K562 (cell line): ENCODE measurements at regions not wholly inside any gene's neighbourhood (a gene's known extent, or its start where the extent isn't known, plus 50 kb on each side); places are given as distances from the start of the nearest gene placed in this dataset.

Experiments
- ATAC-seq: fragments of 200-7000 bp; cut with Tn5 transposase; 3 replicates; pipeline ENCODE4 v1.9.1; 2020; ENCODE audit warnings: moderate library complexity
- BruUV-seq: library from RNA; stranded (reverse); fragments of 400-500 nt; replicated peaks from 2 replicates; lab custom pipeline; 2021; lab: Mats Ljungman, UMichigan
- CTCF ChIA-PET: fragments of 300-600 bp; formaldehyde crosslinking; extraction: SDS; loops from one replicate; lab custom pipeline; 2021; ENCODE audit warnings: low intra/inter-chr PET ratio; lab: Yijun Ruan, JAX
- POLR2A ChIA-PET: fragments of 300-600, 350-650 bp; sonication (Branson Sonifier 250); formaldehyde crosslinking; extraction: SDS; loops from one replicate; lab custom pipeline; 2021; ENCODE audit warnings: antibody characterized with exemption, inconsistent platforms; lab: Yijun Ruan, JAX
- DNase-seq, 4 experiments: peaks; one replicate each; pipeline versions ENCODE4 v3.0.0 to v3.0.0-alpha.2; 2011 to 2018; ENCODE audit warnings: low spot score in 3 of 4, mixed read lengths in 3 of 4; ENCODE audit errors: extremely low read depth in 1 of 4
- FAIRE-seq: peaks from 2 replicates; lab custom pipeline; 2011; peaks lifted over from hg19 to GRCh38; lab: Jason Lieb, UNC
- H2AFZ ChIP-seq: 2 replicates; pipeline ENCODE4 v1.6.0; 2011; ENCODE audit warnings: low read depth, low read length, control low read depth, inconsistent platforms
- H3K27ac ChIP-seq: fragments of 200-600 bp; 3 replicates; pipeline ENCODE4 v1.8.0; 2011; ENCODE audit warnings: low read depth, mild to moderate bottlenecking, control low read depth, inconsistent platforms, low read length, moderate library complexity, mixed read lengths; ENCODE audit errors: extremely low read depth
- H3K27me3 ChIP-seq, 2 experiments: fragments of 300-600 bp in 1 of 2; 2 replicates in 1 of 2; 3 replicates in 1 of 2; pipeline versions ENCODE4 v1.6.0 to v1.8.0; 2011; ENCODE audit warnings: inconsistent platforms in 2 of 2, low read length in 2 of 2, mild to moderate bottlenecking in 1 of 2, mixed read lengths in 1 of 2, moderate library complexity in 1 of 2; ENCODE audit not compliant: control insufficient read depth in 2 of 2, insufficient read depth in 2 of 2
- H3K36me3 ChIP-seq: fragments of 300-600 bp; 3 replicates; pipeline ENCODE4 v1.8.0; 2011; ENCODE audit warnings: mild to moderate bottlenecking, low read length, inconsistent platforms; ENCODE audit not compliant: control insufficient read depth, insufficient read depth
- H3K4me1 ChIP-seq, 2 experiments: fragments of 200-600 bp in 1 of 2; replicated peaks in 1 of 2; 2 replicates in 1 of 2; 3 replicates in 1 of 2; pipeline versions ENCODE4 v1.5.1 to v1.8.0; 2011; ENCODE audit warnings: inconsistent platforms in 2 of 2, low read length in 2 of 2, mild to moderate bottlenecking in 1 of 2, mixed read lengths in 1 of 2, moderate library complexity in 1 of 2; ENCODE audit not compliant: control insufficient read depth in 2 of 2, insufficient read depth in 2 of 2
- H3K4me2 ChIP-seq: 2 replicates; pipeline ENCODE4 v1.6.1; 2011; ENCODE audit warnings: low read length, control low read depth, inconsistent platforms, mixed read lengths; ENCODE audit not compliant: insufficient read depth
- H3K4me3 ChIP-seq: fragments of 200-600 bp; sonication (generic), shearing (Covaris generic); 2 replicates; pipeline ENCODE4 v1.5.1; 2016; ENCODE audit warnings: control low read depth, inconsistent platforms
- H3K79me2 ChIP-seq: fragments of 200-600 bp; 3 replicates; pipeline ENCODE4 v1.8.0; 2011; ENCODE audit warnings: low read length, inconsistent platforms; ENCODE audit not compliant: control insufficient read depth, insufficient read depth
- H3K9ac ChIP-seq, 2 experiments: 2 replicates each; pipeline versions ENCODE4 v1.6.0 to v1.6.1; 2011; ENCODE audit warnings: low read depth in 2 of 2, low read length in 2 of 2, control low read depth in 1 of 2, inconsistent platforms in 1 of 2, mild to moderate bottlenecking in 1 of 2, mixed read lengths in 1 of 2; ENCODE audit not compliant: insufficient read depth in 1 of 2
- H3K9me1 ChIP-seq: one replicate; pipeline ENCODE4 v1.6.0; 2011; ENCODE audit warnings: inconsistent platforms, mild to moderate bottlenecking, low read length, moderate library complexity; ENCODE audit not compliant: control insufficient read depth, insufficient read depth
- H3K9me3 ChIP-seq: replicated peaks from 2 replicates; pipeline ENCODE4 v1.5.1; 2011; ENCODE audit warnings: low read depth, low read length, inconsistent platforms; ENCODE audit not compliant: control insufficient read depth, insufficient read depth
- H4K20me1 ChIP-seq: replicated peaks from 2 replicates; pipeline ENCODE4 v1.6.1; 2011; ENCODE audit warnings: low read length, inconsistent platforms, mixed read lengths; ENCODE audit not compliant: control insufficient read depth, insufficient read depth
- DLX4 ChIP-seq: fragments of 250-450 bp; sonication (Bioruptor Pico); IDR thresholded peaks from 2 replicates; pipeline ENCODE4 v1.6.1; 2021; ENCODE audit warnings: mild to moderate bottlenecking
- GATAD2B ChIP-seq: fragments of 450-650 bp; IDR thresholded peaks from 2 replicates; pipeline ENCODE4 v1.6.1; 2017; ENCODE audit warnings: mild to moderate bottlenecking, borderline replicate concordance
- MAX ChIP-seq: sonication (generic); formaldehyde crosslinking; IDR thresholded peaks from 2 replicates; pipeline ENCODE4 v1.9.0; 2022; ENCODE audit warnings: mild to moderate bottlenecking, missing genetic modification reagents
- MBD1 ChIP-seq: fragments of 250-450 bp; sonication (Bioruptor Pico); IDR thresholded peaks from 2 replicates; pipeline ENCODE4 v1.8.0; 2022; ENCODE audit warnings: inconsistent platforms
- MED1 ChIP-seq: sonication (generic); formaldehyde crosslinking; IDR thresholded peaks from 2 replicates; pipeline ENCODE4 v1.8.1; 2023; ENCODE audit warnings: missing genetic modification reagents, borderline replicate concordance
- NCOA4 ChIP-seq: fragments of 450-650 bp; IDR thresholded peaks from 2 replicates; pipeline ENCODE4 v1.6.1; 2018; ENCODE audit warnings: mild to moderate bottlenecking; ENCODE audit not compliant: partially characterized antibody
- POLR3G ChIP-seq: IDR thresholded peaks from 2 replicates; pipeline ENCODE4 v1.6.1; 2011; ENCODE audit not compliant: insufficient read length, insufficient replicate concordance; ENCODE audit errors: extremely low read depth
- SMARCA5 ChIP-seq: fragments of 450-650 bp; IDR thresholded peaks from 2 replicates; pipeline ENCODE4 v1.6.1; 2016
- TCF3 ChIP-seq: sonication (generic); formaldehyde crosslinking; IDR thresholded peaks from 2 replicates; pipeline ENCODE4 v1.4.0; 2020; ENCODE audit warnings: mild to moderate bottlenecking, missing genetic modification reagents
- ZNF140 ChIP-seq: fragments of 250-450 bp; sonication (Bioruptor Pico); IDR thresholded peaks from 2 replicates; pipeline ENCODE4 v1.8.0; 2021; ENCODE audit warnings: moderate library complexity, mild to moderate bottlenecking, inconsistent platforms
- ZNF224 ChIP-seq: sonication (generic); formaldehyde crosslinking; IDR thresholded peaks from 2 replicates; pipeline ENCODE4 v1.8.0; 2022; ENCODE audit warnings: mild to moderate bottlenecking, missing genetic modification reagents
- ZNF561 ChIP-seq: fragments of 450-650 bp; formaldehyde crosslinking; conservative IDR thresholded peaks from 2 replicates; pipeline ENCODE4 v1.4.0; 2020; ENCODE audit warnings: mild to moderate bottlenecking, moderate library complexity
- ZNF592 ChIP-seq: fragments of 450-650 bp; IDR thresholded peaks from 2 replicates; pipeline ENCODE4 v1.6.1; 2017; ENCODE audit warnings: antibody characterized with exemption, mild to moderate bottlenecking
- ZNF76 ChIP-seq: fragments of 250-450 bp; sonication (Bioruptor Pico); IDR thresholded peaks from 2 replicates; pipeline ENCODE4 v1.4.0; 2020; ENCODE audit warnings: mild to moderate bottlenecking, moderate library complexity, borderline replicate concordance
- ZNF764 ChIP-seq: fragments of 250-450 bp; sonication (Bioruptor Pico); IDR thresholded peaks from 2 replicates; pipeline ENCODE4 v1.4.0; 2020; ENCODE audit warnings: low read depth, mild to moderate bottlenecking, moderate library complexity
- WGBS: fragments of 100-300 bp; shearing (Covaris generic); methylation state at CpG from one replicate; pipeline ENCODE4 v1.1.6; 2016; ENCODE audit warnings: low coverage, mixed read lengths; ENCODE audit not compliant: insufficient coverage; ENCODE audit errors: missing lambda C conversion rate; 5-methylcytosine and 5-hydroxymethylcytosine counted together
- in situ Hi-C: fragments of 300-500 bp; cut with MboI; formaldehyde crosslinking; loops from 4 replicates; pipeline ENCODE4 v1.15.0; 2018; ENCODE audit warnings: inconsistent platforms, mixed read lengths
- intact Hi-C: fragments of 100-400 bp; cut with micrococcal nuclease; formaldehyde crosslinking; loops from 2 replicates; pipeline ENCODE4 v1.14.2; 2022

GRCh38 chr13:79659121-79659521 is 178.2 kb downstream of the NDFIP2 start:
- no peak for DNase-seq
- Histone ChIP-seq H3K9ac (no peak overlapping the region), H2AFZ (no peak overlapping the region), H3K36me3 (no peaks in the 10 kb centered on the region), H3K4me2 (no peak overlapping the region), H3K27me3 (no peaks in the 10 kb centered on the region), H3K79me2 (no peaks in the 10 kb centered on the region), H3K4me3 (no peak overlapping the region), H3K27ac (no peak overlapping the region), H3K4me1 (no peaks in the 10 kb centered on the region), H4K20me1 (no peaks in the 10 kb centered on the region), H3K9me3 (no peaks in the 10 kb centered on the region), H3K9me1 (no peaks in the 10 kb centered on the region)
- POLR2A ChIA-PET: interaction anchor here (0.7 kb wide), 1 partner anchor 175 kb away, joined by 3 read pairs; no protein-coding TSS in a partner anchor
- in situ Hi-C loops (no loop called here), intact Hi-C loops (no loop called here)
- FAIRE-seq: no peak
- 2% methylated on average over 5 of the region's 5 CpGs for WGBS
- no peak for ATAC-seq
- BruUV-seq: no TSS peak
- CTCF ChIA-PET: no interaction called here
- TF ChIP-seq NCOA4 (no peak), ZNF76 (CRISPR knock-in tag) (no peak), ZNF764 (CRISPR knock-in tag) (no peak), DLX4 (CRISPR knock-in tag) (no peak), MED1 (no peak), MAX (CRISPR knock-in tag) (no peak), MBD1 (no peak), GATAD2B (no peak), POLR3G (no peak), TCF3 (CRISPR knock-in tag) (no peak), ZNF592 (no peak), ZNF140 (CRISPR knock-in tag) (no peak), ZNF561 (no peak), ZNF224 (no peak), SMARCA5 (no peak)
